Activated naive CD4-positive, alpha-beta T cell (primary cell): ENCODE measurements at regions not wholly inside any gene's neighbourhood (a gene's known extent, or its start where the extent isn't known, plus 50 kb on each side); places are given as distances from the start of the nearest gene placed in this dataset.
"Not testable (repeated sequence)": the region's sequence is repeated elsewhere in the genome, so short reads cannot be mapped to it uniquely, and the experiment has no call there.

Experiments
- DNase-seq, 4 experiments: peaks; one replicate each; lab custom pipeline; 2025; lab: John Stamatoyannopoulos, UW

DNA sequence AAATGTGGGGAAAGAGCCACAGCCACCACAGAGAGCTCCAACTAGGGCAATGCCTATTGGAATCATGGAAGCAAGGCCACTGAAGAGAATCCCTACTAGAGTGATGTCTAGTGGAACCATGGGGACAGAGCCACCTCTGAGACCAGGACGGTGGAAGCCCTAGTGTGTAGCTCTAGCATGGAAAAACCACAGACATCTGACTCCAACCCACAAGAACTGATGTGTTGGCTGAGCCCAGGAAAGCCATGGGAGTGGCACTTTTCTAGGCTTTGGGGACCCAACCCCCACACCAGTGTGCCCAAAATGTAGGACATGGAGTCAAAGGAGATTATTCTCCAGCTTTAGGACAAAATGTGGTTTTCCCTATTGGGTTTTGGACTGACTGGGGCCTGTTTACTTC, 721.9 kb downstream of the BRINP1 start:
- no peak for DNase-seq

DNA sequence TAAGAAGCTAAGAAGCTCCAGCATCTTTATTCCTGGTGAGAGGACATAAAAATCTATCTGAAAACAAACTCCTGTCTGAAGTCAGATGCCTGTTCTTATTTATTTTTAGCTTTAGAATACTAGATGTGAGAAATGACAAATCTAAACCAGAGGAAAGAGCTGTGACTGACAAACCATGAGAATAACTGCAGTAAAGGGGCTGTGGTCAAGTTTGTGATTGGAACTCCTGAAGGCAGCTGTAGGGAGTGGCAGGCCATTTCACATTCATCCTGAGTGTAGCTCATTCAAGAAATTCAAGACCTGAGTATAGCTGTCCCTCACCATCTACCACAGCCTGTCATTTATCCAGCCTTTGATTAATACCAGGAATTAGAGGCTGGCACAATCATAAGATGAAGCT, 718.8 kb downstream of the BRINP1 start:
- DNase-seq = no peak

DNA sequence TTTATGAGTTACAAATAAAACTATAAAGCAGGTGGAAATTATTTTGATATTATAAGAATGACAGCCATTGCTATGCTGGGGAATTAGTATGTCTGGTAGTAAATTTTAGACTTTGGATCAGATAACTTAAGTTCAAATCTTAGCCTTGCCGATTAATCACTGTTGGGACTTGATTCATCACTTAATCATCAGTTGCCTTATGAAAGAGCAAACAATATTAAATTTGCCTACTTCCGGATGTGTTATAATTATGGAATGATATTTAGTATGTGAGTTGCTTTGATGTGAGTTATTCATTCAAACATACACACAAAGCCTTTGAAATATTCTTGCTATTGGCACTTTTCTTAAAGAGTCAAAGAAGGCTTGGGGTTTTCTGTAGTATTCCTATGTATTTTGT, 717.7 kb downstream of the BRINP1 start:
- no peak for DNase-seq

DNA sequence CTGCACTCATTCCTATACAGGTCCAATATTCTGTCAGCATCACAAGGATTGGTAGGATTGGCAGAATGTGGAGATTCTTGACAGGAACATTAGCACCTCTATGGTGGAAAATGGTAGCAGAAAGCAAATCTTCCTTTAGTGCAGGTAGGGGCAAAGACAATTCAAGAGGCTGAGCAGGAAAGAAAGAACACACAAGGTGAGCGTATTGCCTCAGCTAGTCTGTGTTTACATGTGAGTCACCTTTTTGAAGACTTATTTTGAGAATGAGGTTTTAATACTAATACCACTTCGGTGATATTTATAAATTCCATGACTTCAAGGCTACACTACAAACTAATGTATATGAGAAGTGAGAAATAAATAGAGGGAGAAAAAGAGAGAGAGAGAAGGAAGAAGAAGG, 717.0 kb downstream of the BRINP1 start:
- DNase-seq = no peak

DNA sequence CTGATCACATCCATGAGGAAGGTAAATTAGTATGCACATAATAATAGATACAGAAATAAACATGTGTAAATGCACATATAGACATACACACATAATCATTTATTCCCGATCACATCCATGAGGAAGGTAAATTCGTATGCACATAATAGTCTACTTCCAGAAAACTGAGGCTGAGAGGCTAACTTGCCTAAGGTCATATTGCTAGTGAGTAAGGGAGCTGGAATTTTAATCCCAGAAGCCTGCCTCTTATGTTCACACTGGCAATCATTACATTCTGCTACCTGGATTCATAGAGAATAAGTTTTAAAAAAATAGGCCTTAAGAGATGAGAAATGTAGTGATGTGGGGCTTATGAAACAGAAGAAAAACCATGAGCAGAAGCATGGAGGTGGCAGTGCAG, 716.3 kb downstream of the BRINP1 start:
- DNase-seq = no peak

DNA sequence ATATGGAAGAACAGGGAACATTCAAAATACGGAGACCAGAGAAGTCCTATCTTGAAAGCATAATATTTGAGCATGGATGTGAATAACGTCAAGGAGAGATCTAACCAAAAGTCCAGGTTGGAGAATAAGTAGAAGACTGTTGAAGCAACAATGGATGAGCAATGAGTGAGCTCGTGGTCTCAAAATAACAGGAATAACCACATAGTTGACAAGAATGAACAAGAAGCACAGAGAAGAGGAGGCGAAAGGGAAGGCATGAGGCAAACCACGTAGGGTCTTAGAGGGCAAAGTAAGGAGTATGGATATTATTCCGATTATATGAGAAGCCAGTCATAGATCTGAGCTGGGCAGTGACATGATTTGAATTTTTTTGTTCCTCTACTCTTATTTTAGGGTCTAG, 710.2 kb downstream of the BRINP1 start:
- no peak for DNase-seq

- no peak for DNase-seq
These were observed 703.9 kb downstream of the BRINP1 start for GRCh38 chr9:118665226-118665919.

GRCh38 chr9:118670011-118670953, 699.0 kb downstream of the BRINP1 start:
- no peak for DNase-seq

GRCh38 chr9:118674942-118675341, 694.3 kb downstream of the BRINP1 start:
- DNase-seq = no peak

DNA sequence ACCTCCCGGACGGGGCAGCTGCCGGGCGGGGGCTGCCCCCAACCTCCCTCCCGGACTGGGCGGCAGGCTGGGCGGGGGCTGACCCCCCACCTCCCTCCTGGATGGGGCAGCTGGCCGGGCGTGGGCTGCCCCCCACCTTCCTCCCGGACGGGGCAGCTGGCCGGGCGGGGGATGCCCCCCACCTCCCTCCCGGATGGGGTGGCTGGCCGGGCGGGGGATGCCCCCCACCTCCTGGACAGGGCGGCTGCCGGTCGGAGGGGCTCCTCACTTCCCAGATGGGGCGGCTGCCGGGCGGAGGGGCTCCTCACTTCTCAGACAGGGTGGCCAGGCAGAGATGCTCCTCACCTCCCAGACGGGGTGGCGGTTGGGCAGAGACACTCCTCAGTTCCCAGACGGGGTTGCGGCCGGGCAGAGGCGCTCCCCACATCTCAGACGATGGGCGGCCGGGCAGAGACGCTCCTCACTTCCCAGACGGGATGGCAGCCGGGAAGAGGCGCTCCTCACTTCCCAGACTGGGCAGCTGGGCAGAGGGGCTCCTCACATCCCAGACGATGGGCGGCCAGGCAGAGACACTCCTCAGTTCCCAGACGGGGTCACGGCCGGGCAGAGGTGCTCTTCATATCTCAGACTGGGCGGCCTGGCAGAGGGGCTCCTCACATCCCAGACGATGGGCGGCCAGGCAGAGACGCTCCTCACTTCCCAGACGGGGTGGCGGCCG, 691.1 kb downstream of the BRINP1 start:
- DNase-seq = not testable (repeated sequence)

DNA sequence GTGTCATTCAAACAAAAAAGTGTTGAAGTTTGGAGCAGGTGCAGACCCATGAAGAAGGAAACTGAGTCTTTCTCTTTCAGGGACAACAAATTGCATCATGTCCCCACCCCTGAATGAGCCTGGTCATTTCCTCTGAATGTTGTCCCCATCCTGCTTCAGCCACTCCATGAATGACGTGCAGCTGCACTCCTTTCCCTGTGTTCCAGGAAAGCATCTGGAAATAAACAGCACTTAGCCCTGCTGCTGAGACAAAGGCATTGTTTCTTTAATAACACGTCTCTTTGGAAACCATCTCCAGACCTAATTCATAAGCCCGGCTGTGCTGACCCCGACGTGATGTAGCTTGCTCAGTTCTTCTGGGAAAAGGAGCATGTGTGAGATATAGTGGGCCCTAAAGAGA, 682.3 kb downstream of the BRINP1 start:
- no peak for DNase-seq

GRCh38 chr9:118689280-118689679, 680.0 kb downstream of the BRINP1 start:
- no peak for DNase-seq

DNA sequence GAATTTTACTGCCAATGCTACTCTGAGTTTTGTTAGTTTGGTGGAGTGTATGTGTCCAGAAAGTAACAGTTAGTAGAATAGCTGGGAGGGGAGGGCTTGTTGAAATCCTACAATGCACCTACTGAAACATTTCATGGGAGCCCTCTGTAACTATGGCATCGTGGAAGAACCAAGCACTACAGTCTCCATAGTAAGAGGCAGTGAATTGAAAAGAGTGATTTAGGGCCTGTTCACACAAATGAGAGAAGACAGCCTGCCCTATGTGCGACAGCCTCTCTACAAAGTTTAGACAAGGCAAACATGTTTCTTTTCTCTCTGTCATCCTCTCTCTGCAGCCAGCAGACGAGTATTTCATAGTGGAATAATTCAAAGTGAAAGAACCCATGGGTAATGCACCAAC, 676.6 kb downstream of the BRINP1 start:
- no peak for DNase-seq

DNA sequence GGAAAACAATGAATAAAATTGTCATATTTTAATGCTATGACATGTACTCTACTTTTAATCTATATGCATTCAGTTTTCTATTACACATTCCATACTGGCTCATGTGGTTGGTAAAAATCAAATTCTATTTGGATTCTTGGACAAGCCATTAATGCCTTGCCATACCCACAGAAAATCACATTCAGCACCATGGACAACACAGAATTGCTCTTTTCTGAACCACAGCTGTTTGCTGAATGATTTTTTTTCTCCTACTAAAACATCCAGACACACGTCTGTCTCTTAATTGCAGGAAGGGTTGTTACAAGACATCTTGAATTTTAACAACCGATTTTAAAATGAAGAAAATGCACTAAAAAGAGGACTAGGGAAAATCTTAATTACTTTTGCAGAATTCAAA, 675.6 kb downstream of the BRINP1 start:
- no peak for DNase-seq

- not testable (repeated sequence) for DNase-seq
These were observed 674.0 kb downstream of the BRINP1 start for GRCh38 chr9:118695249-118695648.

GRCh38 chr9:118701985-118702384, 667.2 kb downstream of the BRINP1 start:
- DNase-seq = no peak

GRCh38 chr9:118711843-118712242, 657.4 kb downstream of the BRINP1 start:
- DNase-seq = no peak

GRCh38 chr9:118721276-118721675, 648.0 kb downstream of the BRINP1 start:
- no peak for DNase-seq

DNA sequence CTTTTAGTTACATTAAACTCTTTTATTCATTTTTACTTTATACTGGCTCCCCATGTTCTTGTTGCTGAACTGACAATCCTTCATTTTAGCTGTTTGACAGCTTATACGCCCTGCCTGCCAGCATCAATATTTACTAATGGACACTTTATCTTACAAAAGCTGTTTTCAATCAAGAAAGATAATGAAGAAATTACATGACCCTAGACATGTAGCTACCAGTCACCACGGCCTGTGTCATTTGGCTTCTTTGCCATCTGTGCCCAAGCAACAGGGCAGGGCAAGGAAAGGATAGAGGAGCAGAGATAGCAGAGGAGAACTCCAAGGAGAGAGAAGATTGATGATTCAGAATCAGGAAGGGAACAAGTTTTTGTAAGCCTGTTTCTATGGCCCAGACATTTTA, 647.3 kb downstream of the BRINP1 start:
- DNase-seq = no peak

DNA sequence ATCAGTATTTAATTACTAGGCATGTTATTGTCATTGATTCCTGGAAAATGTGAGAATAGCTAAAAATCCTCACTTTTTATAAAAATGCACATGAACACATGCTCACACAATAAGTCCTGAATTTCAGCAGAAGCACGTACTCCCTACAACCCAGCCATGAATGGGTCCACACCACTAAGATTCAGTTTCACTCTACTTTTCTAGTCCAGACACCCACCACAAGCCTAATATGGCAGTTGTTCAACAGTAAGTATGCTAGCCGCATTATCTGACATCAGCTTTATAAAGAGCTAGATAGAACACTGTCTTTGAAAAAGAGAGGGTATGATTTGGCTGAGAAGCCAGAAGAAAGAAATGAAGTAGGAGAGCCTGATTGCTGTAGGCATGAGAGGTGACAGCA, 639.3 kb downstream of the BRINP1 start:
- no peak for DNase-seq

GRCh38 chr9:118732998-118733397, 636.2 kb downstream of the BRINP1 start:
- no peak for DNase-seq

GRCh38 chr9:118734696-118735095, 634.5 kb downstream of the BRINP1 start:
- no peak for DNase-seq

DNA sequence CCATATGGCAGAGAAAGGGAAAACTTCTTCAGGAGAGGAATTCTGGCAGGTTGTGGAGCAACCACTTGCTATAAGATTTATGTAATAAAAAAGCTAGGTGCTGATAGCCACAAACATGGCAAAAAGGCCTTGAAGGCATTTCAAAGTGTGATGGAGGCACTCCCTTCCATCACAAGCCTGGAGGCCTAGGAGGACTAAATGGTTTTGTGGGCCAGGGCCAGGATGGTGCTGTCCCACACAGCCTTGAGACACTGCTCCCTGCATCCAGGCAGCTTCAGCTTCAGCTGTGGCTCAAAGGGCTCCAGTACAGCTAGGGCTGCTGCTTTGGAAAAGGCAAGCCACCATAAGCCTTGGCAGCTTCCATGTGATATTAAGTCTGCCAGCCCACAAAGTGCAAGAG, 632.8 kb downstream of the BRINP1 start:
- no peak for DNase-seq
